ENCODE measurements at regions not wholly inside any gene's neighbourhood (a gene's known extent, or its start where the extent isn't known, plus 50 kb on each side); places are given as distances from the start of the nearest gene placed in this dataset.

- Histone ChIP-seq H3K4me1 (ENCODE audit: insufficient read depth, low read length, poor library complexity, severe bottlenecking) (no peaks in the 10 kb centered on the region), H3K27ac (ENCODE audit: low read depth, low read length, poor library complexity, severe bottlenecking) (no peak overlapping the region), H3K36me3 (ENCODE audit: insufficient read depth, low read length, poor library complexity, severe bottlenecking) (no peaks in the 10 kb centered on the region), H3K27me3 (replicated peaks; ENCODE audit: insufficient read depth, low read depth, low read length, poor library complexity) (peaks cover 27% of the 10 kb centered on the region), H3K4me3 (ENCODE audit: low read depth, low read length, poor library complexity, severe bottlenecking) (no peak overlapping the region), H3K9me3 (ENCODE audit: low read depth, low read length, poor library complexity, severe bottlenecking) (no peaks in the 10 kb centered on the region)
- CTCF ChIA-PET: no interaction called here
- POLR2A ChIA-PET (ENCODE audit: low non-redundant PET): no interaction called here
- intact Hi-C loops (cut with micrococcal nuclease; ENCODE audit: unreplicated experiment): no loop called here
- no TSS peak for BruUV-seq (replicated peaks)
- TF ChIP-seq EZH2 (IDR thresholded peaks at IDR 0.05; ENCODE audit: borderline replicate concordance, low read depth, low read length, poor library complexity, severe bottlenecking) (no peak), CTCF (conservative IDR thresholded peaks at IDR 0.05; ENCODE audit: low read depth, low read length) (no peak)
- no peak for DNase-seq (ENCODE audit: low spot score)
Observed at GRCh38 chr15:39357480-39358268, 223.2 kb upstream of the THBS1 start.

GRCh38 chr15:39358441-39359041 lies 222.3 kb upstream of the THBS1 start:
- no peaks in the 10 kb centered on the region for H3K9me3 ChIP-seq (ENCODE audit: low read depth, low read length, poor library complexity, severe bottlenecking)
- no peak overlapping the region for H3K27ac ChIP-seq (ENCODE audit: low read depth, low read length, poor library complexity, severe bottlenecking)
- ChIA-PET POLR2A (ENCODE audit: low non-redundant PET) (no interaction called here), CTCF (no interaction called here)
- DNase-seq (ENCODE audit: low spot score): no peak
- TF ChIP-seq CTCF (conservative IDR thresholded peaks at IDR 0.05; ENCODE audit: low read depth, low read length) (no peak), EZH2 (IDR thresholded peaks at IDR 0.05; ENCODE audit: borderline replicate concordance, low read depth, low read length, poor library complexity, severe bottlenecking) (no peak)
- no peak overlapping the region for H3K4me3 ChIP-seq (ENCODE audit: low read depth, low read length, poor library complexity, severe bottlenecking)
- intact Hi-C loops (cut with micrococcal nuclease; ENCODE audit: unreplicated experiment): no loop called here
- H3K36me3 ChIP-seq (ENCODE audit: insufficient read depth, low read length, poor library complexity, severe bottlenecking): no peaks in the 10 kb centered on the region
- H3K4me1 ChIP-seq (ENCODE audit: insufficient read depth, low read length, poor library complexity, severe bottlenecking): no peaks in the 10 kb centered on the region
- H3K27me3 ChIP-seq (replicated peaks; ENCODE audit: insufficient read depth, low read depth, low read length, poor library complexity): peaks cover 27% of the 10 kb centered on the region
- no TSS peak for BruUV-seq (replicated peaks)

GRCh38 chr15:39359771-39360170 lies 221.1 kb upstream of the THBS1 start:
- Histone ChIP-seq H3K9me3 (ENCODE audit: low read depth, low read length, poor library complexity, severe bottlenecking) (no peaks in the 10 kb centered on the region), H3K27ac (ENCODE audit: low read depth, low read length, poor library complexity, severe bottlenecking) (no peak overlapping the region), H3K36me3 (ENCODE audit: insufficient read depth, low read length, poor library complexity, severe bottlenecking) (no peaks in the 10 kb centered on the region), H3K27me3 (replicated peaks; ENCODE audit: insufficient read depth, low read depth, low read length, poor library complexity) (peaks cover 27% of the 10 kb centered on the region), H3K4me1 (ENCODE audit: insufficient read depth, low read length, poor library complexity, severe bottlenecking) (no peaks in the 10 kb centered on the region), H3K4me3 (ENCODE audit: low read depth, low read length, poor library complexity, severe bottlenecking) (no peak overlapping the region)
- intact Hi-C loops (cut with micrococcal nuclease; ENCODE audit: unreplicated experiment): no loop called here
- DNase-seq (ENCODE audit: low spot score): no peak
- ChIA-PET CTCF (no interaction called here), POLR2A (ENCODE audit: low non-redundant PET) (no interaction called here)
- TF ChIP-seq EZH2 (IDR thresholded peaks at IDR 0.05; ENCODE audit: borderline replicate concordance, low read depth, low read length, poor library complexity, severe bottlenecking) (no peak), CTCF (conservative IDR thresholded peaks at IDR 0.05; ENCODE audit: low read depth, low read length) (no peak)
- no TSS peak for BruUV-seq (replicated peaks)
